GM19239 (cell line): ENCODE measurements at regions not wholly inside any gene's neighbourhood (a gene's known extent, or its start where the extent isn't known, plus 50 kb on each side); places are given as distances from the start of the nearest gene placed in this dataset.
"Not testable (repeated sequence)": the region's sequence is repeated elsewhere in the genome, so short reads cannot be mapped to it uniquely, and the experiment has no call there.

ENCODE experiments used
- DNase-seq: peaks from one replicate; pipeline ENCODE4 v3.0.0; 2011; ENCODE audit warnings: low spot score; ENCODE audit not compliant: insufficient read length
- FAIRE-seq: peaks from 2 replicates; lab custom pipeline; 2011; peaks lifted over from hg19 to GRCh38; lab: Jason Lieb, UNC

DNA sequence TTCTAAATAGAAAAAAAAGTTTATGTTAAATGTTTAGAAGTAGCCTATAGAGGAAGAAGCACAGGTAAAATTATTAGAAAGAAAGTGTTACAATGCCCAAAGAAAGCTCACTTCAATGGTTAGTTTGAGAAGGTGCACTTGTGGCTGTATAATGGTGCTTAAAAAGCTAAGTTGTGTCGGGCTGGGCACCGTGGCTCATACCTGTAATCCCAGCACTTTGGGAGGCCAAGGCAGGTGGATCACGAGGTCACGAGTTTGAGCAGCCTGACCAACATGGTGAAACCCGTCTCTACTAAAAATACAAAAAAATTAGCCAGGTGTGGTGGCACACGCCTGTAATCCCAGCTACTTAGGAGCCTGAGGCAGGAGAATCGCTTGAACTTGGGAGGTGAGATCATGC is 355.7 kb upstream of the ANKRD30A start:
- FAIRE-seq, DNase-seq: not testable (repeated sequence)

DNA sequence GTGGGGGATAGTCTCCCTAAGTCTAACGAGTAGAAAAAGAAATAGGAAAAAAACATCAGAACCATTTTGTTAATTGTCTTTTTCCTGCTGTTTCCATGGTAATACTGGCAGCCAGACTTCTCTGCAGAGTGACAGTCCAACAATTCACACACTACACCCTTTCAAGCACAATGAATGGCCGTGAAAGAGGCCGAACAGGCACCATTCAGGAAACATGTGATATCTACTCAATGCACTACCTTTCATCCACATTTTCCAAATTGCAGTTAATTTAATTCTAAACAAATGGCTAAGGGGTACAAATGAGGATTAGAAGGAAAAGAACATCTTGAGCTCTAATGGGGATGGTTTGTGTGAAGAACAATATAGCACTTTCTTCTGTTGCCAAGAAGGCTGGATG is 358.5 kb upstream of the ANKRD30A start:
- FAIRE-seq: no peak
- no peak for DNase-seq

DNA sequence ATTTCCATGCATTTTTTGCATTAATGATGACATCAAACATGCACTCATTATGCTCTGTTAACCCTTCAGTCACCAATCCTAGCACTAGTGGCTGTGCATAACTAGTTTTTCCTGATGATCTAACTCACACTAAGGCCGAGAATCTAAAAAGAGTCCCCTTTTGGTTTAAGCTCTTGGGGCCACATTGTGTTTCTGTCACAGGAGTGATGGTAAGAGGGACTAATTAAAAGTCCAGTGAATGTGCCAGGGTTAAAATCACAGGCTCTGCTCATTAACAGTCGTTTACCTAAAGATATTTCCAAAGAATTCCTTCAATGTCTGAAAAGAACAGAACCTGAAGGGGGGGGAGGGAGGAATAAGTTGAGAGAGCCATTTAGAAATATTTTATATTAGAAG is 359.0 kb upstream of the ANKRD30A start:
- FAIRE-seq (no peak), DNase-seq (no peak)

DNA sequence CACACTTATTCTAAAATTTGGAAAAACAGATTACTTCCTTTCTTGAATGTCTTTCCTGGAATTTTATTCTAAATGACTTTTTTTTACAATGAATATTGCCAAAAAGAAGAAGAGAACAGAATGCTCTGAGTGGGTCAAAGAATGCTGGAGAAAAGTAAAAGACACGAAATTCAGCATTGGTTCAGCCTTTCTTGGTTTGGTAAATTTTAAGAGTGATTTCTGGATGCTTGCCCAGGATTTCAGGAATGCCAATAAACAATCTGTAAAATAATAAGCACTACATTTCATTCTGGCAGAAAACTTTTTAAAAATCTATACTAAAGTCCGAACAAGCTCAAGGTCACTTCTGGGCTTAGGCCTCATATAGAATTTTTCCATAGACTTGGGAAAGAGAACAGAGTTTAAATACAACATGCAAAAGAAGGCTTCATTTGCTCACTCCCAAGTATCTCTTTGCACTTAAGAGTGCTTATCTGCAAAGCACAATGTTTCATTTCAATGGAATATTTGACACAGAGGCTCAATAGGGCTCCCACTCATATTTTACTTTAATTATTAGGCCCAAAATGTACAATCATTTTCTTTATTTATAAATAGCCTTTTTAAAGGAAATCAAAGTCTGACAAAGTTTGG is 359.5 kb upstream of the ANKRD30A start:
- FAIRE-seq (no peak), DNase-seq (no peak)

DNA sequence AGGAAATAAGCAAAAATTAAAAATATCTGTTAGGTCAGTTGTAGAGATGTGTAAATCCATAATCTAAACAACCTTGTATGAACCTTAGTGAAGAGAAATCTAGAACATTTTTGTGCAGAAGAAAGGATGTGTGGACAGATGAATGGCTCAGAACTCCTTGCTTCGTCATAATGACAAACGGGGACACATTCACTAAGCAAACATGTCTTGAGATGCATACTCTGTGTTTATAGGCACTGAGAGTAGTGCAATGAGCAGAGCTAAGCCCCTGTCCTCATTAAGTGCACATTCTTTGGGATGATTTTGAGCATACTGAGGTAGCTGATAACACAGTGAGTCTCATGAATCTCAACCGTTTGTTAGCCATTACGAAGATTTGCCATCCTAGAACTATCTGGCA is 360.6 kb upstream of the ANKRD30A start:
- DNase-seq (no peak), FAIRE-seq (no peak)

DNA sequence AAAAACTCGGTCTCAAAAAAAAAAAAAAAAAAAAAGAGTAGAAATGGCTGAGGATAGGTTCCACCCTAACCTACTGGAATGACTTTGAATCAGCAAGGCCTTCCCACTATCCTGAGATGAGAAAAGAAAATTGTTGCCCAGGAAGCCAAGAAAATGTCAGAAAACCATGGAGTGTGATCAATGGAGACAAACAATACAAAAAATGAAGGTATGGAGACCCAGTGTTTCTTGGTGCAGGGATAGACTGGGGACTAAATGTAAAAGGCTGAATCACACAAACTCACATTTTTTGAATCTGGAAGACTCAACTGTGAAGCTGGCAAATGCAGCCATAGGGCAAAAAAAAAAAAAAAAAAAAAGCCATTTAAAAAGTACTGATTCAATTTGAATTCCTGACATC is 364.3 kb upstream of the ANKRD30A start:
- FAIRE-seq: no peak

DNA sequence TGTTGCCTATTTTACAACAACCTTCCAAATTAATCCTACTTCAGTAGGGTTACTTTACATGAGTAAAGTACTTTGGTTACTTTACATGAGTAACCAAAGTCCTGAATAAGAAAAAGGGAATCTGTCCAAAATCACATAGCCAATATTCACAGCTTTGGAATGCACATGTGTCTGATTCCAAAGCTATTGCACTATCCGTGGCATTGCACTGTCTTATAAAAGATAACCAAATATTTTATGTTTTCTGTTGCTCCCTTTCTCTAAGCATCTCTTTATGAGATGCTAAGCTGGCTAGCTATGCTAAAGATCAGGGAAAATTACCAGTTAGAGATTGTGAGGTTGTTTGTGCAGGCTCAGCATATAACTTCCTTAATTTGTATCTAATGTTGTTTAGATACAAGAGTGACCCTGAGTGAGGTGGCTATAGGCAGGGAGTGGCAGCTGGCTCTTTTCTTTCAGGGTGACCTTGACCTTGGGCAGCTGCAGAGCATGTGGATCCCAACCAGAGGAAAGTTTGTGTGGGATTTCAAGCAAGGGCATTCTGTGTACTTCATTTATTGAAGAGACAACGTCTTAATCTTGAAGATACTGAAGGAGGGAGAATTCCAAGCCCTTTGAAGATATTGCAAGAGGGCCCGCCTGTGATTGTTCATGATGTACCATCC is 366.1 kb upstream of the ANKRD30A start:
- DNase-seq (no peak), FAIRE-seq (no peak)

More for the DNA sequence above, 364.3 kb upstream of the ANKRD30A start:
- DNase-seq: no peak

DNA sequence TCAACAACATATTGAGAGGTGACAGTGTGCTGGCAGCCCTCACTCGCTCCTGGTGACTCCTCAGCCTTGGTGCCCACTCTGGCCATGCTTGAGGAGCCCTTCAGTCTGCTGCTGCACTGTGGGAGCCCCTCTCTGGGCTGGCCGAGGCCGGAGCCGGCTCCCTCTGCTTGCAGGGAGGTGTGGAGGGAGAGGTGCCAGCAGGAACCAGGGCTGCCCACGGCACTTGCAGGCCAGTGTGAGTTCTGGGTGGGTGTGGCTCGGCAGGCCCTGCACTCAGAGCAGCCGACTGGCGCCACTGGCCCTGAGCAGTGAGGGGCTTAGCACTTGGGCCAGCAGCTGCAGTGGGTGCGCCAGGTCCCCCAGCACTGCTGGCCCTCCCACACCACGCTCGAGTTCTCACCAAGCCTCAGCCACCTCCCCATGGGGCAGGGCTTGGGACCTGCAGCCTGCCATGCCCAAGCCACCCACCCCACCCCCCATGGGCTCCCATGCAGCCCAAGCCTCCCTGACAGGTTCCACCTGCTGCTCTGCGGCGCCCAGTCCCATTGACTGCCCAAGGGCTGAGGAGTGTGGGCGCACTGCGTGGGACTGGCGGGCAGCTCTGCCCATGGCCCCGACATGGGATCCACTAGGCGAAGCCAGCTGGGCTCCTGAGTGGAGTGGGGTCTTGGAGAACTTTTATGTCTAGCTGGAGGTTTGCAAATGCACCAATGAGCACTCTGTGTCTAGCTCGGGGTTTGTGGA is 377.1 kb upstream of the ANKRD30A start:
- no peak for DNase-seq
- FAIRE-seq: no peak

DNA sequence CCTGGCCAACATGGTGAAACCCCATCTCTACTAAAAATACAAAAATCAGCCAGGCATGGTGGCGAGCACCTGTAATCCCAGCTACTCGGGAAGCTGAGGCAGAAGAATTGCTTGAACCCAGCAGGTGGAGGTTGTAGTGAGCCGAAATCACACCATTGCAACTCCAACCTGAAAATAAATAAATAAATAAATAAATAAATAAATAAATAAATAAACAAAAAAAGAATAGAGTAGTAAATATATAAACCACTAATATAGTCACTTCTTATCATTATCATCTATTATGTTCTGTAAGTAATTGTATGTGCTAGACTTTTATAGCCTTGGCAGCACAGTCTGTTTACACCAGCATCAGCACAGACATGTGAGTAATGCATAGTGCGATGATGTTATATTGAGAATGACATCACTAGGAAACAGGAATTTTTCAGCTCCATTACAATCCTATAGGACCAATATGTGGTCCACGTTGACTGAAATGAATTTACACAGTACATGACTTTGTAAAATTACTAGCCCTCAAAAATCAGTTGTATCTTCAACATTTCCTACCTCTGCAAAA is 385.4 kb upstream of the ANKRD30A start:
- FAIRE-seq (no peak), DNase-seq (no peak)

DNA sequence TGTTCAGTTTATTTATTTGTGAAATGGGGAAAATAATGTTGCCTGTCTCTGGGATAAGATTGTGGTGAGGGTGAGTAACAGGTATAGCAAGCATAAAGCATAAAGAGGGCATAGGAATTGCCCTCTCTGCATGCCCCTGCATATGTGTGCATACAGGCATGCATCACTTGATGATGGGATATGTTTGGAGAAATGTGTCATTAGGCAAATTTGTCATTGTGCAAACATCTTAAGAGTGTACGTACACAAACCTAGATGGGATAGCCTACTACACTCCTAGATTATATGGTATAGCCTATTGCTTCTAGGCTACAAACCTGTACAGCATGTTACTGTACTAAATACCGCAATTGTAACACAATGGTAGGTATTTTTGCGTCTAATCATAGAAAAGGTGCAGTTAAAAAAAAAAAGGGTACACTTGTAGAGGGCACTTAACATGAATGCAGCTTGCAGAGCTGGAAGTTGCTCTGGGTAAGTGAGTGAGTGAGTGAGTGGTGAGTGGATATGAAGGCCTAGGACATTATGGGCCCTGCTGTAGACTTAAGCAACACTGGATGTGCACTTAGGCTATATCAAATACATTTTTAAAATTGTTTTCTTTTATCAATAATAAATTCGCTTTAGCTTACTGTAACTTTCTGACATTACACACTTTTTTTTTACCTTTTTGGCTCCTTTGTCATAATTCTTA is 386.5 kb upstream of the ANKRD30A start:
- FAIRE-seq (no peak), DNase-seq (no peak)

DNA sequence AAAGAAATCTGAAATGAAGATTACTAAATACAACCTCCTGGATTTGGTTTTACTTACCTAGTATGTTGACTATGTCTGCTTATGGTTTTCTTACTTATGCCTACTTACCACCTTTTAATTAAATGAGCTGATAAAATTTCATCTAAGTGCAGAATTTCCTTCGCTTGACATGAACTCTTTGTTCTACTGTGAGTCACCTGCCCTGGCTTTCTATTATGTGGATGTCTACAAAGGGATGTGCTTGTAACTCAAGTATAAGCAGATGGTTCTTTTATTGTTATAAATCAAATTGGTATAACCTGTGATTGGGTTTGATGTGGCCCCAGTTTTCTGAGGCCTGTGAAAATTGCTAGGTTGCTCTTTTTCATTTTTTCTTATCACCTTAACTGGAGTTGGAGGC is 389.1 kb upstream of the ANKRD30A start:
- DNase-seq (no peak), FAIRE-seq (no peak)

DNA sequence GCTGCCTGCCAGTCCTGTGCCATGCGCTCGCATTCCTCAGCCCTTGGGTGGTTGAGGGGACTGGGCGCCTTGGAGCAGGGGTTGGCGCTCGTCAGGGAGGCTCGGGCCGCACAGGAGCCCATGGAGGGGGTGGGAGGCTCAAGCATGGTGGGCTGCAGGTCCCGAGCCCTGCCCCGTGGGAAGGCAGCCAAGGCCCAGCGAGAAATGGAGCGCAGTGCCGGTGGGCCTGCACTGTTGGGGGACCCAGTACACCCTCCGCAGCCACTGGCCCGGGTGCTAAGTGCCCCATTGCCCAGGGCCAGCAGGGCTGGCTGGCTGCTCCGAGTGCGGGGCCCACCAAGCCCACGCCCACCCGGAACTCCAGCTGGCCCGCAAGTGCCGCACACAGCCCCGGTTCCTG is 390.8 kb upstream of the ANKRD30A start:
- not testable (repeated sequence) for FAIRE-seq, DNase-seq

DNA sequence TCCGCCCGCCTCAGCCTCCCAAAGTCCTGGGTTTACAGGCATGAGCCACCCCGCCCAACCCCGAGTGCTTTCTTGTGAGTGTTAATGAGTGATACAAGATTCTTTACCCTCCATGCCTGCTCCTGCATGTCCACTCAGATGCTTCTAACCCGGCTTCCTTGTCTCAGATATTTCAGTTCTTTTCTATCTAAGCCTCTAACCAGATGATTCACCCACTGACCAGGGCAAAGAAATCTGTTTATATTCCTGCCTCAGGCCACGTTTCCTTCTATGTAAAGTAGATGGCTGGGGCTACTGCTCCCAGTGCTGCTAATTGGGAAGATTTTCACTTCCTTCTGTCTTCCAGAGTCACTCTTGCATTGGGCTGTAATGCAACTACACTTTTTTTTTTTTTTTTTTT is 395.1 kb upstream of the ANKRD30A start:
- DNase-seq (no peak), FAIRE-seq (no peak)

DNA sequence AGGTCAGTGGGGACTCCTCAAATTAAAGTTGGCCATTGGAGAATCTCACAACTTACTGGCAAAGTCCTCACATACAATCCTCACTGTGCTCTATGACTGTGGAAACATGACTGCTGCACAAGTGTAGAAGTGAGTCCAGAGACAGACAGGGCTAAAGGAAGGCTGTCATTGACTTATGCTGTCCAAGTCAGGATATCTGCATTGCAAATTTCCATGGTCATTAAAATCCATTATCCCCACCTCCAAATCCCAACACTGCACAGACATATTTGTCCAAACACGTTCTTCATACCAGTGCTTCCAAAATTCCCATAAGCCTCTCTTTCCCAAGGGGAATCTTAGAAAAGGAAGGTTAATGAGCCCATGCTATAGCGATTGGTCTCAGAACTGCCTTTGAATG is 396.8 kb upstream of the ANKRD30A start:
- FAIRE-seq: no peak
- no peak for DNase-seq

DNA sequence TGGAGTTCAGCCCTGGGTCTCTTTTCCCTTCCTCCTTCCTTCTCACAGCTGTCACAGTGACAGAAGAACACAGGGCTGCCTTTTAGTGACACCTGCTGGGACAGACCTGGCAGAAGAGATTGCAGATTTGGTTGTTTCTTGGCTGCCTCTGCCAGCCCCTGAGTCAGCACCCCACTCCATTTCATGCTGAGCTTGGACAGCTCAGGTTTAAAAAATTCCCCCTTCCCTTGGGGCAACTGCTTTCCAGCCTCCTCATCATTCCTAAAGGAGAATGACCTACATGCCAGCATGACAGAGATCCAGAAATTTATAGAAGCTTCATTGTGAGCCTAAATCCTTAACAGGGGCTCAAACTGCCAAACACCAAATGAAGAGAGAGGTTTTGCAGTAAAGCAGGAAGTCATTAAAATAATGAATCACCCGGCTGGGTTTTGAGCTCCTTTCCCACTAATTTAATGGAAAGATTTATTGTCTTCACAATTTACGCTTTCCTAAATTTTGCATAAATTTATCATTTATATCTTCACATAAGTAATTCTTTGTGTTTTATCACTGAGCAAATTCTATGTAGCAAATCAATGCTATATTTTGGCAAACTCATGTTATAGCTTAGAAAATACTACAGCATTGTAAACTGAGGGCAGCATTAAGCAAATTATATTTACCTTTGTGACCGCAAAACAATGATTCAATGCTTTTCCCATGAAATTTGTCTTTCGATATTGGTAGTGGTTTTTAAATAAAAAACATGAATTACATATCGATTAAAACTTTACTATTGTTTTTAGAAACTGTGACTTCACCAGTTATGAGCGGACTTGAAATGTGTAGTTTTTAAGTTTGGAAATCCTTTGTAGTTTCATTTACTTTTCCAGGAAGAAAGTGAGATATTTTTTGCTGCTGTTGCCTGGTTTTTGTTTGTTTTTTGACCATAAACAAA is 399.5 kb upstream of the ANKRD30A start:
- no peak for FAIRE-seq
- no peak for DNase-seq

DNA sequence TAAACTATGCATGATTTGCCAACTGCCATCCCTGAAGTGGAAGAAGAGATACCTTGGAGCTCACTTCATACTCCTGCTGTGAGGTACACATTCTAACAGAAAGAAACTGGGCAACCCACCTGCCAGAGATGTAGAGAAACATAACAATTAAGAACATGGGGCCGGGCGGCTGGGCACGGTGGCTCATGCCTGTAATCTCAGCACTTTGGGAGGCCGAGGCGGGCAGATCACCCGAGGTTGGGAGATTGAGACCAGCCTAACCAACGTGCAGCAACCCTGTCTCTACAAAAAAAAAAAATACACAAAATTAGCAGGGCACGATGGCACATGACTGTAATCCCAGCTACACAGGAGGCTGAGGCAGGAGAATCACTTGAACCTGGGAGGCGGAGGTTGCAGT is 402.6 kb upstream of the ANKRD30A start:
- FAIRE-seq: no peak
- DNase-seq: no peak

DNA sequence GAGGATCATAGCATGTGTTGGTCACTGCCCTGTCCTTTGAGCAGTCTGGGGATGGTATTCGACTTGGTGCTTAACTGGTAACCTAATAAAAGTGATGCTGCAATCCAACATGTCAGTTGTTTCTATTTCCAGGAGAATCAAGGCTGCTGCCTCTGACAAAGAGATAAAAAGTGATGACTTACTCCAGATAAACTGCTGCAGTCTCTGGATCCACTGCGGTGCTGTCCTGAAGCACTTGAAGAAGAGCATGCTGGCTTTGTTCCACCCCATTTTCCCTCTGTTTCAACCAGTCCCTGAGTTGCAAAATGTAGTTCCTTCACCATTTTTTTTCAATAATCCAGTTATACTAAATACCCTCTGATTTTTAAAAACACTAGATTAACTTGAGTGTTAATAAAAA is 403.5 kb upstream of the ANKRD30A start:
- FAIRE-seq (no peak), DNase-seq (no peak)

DNA sequence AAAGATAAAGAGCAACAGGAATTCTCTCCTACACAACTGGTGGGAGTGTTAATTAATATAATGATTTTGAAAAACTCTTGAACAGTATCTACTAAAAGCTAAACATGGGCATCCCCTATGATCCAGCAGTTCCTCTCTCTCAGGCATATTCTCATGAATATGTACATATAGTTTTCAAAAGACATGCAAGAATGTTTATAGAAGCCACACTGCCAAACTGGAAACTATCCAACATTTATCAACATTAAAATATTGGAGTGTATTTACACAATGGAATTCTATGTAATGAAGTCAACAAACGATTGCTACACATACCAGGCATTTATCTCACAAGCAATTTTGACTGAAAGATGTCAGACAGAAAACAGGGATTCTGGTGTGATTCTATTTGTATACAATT is 404.5 kb upstream of the ANKRD30A start:
- DNase-seq: no peak
- no peak for FAIRE-seq

DNA sequence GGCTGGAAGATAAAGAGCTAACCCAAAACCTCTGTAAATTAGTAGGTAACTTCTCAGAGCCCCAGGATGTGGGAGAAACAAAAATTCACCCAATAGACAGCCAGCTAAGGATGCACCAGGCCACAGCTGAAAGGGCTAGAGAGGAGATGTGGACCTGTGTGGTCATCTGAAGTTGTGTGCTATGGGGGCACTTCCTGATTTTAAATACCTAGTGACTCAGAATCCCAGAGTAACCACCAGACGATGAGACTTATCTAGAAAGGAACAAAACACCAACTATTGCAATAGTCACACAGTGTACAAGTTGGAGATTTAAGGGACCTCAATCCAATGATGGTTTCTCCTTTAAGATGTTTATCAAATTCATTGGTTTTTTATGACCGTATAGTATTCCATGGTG is 408.3 kb upstream of the ANKRD30A start:
- DNase-seq (no peak), FAIRE-seq (no peak)

DNA sequence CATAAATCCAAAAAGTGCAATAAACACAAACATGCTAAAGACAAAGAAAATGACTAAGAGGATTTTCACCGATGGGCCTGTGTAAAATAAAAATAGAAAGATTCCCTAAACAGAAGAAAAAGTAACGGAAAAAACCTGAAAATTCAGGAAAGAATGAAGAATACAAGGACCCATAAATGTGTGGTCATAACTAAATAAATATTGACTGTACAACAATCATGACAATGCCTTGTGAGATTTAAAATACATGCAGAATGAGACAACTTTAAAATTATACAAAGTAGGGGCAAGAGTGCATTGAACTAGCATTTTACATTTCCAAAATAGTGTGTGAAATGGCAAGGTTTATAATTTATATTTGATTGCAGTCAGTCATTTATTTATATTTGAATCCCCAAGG is 409.1 kb upstream of the ANKRD30A start:
- no peak for FAIRE-seq
- DNase-seq: no peak
